HG02798 (cell line): ENCODE measurements at regions not wholly inside any gene's neighbourhood (a gene's known extent, or its start where the extent isn't known, plus 50 kb on each side); places are given as distances from the start of the nearest gene placed in this dataset.
A peak's percentile ranks its signal among the peaks of the same experiment; 100 is the strongest.
"Not testable (repeated sequence)": the region's sequence is repeated elsewhere in the genome, so short reads cannot be mapped to it uniquely, and the experiment has no call there.

Experiments
- ATAC-seq: cut with Tn5 transposase; IDR thresholded peaks from one replicate; pipeline ENCODE4 v1.9.1; 2021; ENCODE audit warnings: mild to moderate bottlenecking; ENCODE audit not compliant: unreplicated experiment, poor library complexity

- ATAC-seq, result peak; percentile 65
Measured at GRCh38 chr5:124952566-124952965, 206.1 kb upstream of the ZNF608 start.

DNA sequence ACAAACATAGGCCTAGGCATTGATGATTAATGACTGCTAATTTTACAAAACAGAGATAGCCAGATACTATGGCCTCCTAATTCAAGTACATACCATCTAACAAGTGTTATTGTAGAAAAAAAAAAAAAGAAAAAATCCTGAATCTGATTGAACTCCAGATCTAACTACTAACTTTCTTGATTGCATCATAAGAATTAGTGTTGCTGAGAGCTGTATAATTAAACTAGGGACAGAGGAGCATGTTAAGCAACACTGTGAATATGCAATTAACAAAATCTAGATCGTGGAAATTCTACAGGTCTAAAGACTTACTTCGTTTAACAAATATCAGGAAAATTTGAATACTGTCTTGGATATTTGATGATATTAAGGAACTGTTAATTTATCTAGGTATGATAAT is 208.3 kb upstream of the ZNF608 start:
- no peak for ATAC-seq

GRCh38 chr5:124956471-124957029 is 210.1 kb upstream of the ZNF608 start:
- no peak for ATAC-seq

DNA sequence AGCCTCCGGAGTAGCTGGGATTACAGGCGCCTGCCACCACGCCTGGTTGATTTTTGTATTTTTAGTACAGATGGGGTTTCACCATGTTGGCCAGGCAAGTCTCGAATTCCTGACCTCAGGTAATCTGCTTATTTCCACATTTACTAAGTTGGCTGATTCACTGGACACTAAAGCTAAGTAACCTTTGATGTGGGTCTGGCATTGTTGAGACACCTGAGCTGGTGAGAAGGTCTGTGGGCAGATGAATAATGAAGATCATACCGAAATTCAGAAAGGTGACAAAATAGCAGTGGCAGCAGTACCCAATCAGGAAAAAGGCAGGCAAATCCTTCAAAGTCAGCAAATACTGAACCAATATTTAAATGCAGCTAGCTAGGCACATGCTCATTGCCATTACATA is 210.6 kb upstream of the ZNF608 start:
- no peak for ATAC-seq

GRCh38 chr5:124960266-124960665 is 213.8 kb upstream of the ZNF608 start:
- ATAC-seq, result no peak

DNA sequence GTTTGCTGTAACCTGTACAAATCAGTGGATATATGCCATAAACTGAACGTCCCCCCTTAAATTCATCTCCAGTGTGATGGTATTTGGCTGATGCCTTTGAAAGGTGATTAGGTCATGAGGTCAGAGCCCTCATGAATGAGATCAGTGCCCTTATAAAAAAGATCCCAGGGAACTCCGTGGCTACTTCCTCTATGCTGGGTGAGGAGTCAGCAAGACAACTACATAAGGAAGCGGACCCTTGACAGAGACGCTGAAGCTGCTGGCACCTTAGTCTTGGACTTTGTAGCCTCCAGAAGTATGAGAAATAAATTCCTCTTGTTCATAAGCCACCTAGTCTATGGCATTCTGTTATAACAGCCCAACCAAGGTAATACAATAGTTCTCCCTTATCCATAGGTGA is 215.1 kb upstream of the ZNF608 start:
- no peak for ATAC-seq

- ATAC-seq, result no peak
Measured at GRCh38 chr5:124962111-124962510, 215.7 kb upstream of the ZNF608 start.

DNA sequence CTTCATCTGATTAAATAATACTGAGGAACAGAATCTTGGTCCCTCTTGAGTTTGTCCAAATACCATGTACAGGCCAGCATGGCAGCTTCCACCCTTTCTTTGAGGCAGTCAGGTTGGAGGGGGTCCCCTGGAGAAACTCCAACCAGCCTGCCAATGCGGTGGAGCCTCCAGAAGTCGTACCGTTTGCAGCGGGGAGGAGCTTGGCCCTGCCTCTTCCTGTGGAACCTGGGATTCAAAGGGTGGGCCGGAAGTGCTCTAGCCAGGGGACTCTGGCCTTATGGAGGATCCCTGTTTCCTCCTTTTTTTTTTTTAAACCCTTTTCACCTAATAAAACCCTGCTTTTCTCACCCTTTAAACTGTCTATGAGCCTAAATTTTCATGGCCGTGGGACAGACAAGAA is 216.3 kb upstream of the ZNF608 start:
- no peak for ATAC-seq

GRCh38 chr5:124963236-124963919 is 216.9 kb upstream of the ZNF608 start:
- ATAC-seq, result no peak

GRCh38 chr5:124966741-124967140 is 220.3 kb upstream of the ZNF608 start:
- not testable (repeated sequence) for ATAC-seq

DNA sequence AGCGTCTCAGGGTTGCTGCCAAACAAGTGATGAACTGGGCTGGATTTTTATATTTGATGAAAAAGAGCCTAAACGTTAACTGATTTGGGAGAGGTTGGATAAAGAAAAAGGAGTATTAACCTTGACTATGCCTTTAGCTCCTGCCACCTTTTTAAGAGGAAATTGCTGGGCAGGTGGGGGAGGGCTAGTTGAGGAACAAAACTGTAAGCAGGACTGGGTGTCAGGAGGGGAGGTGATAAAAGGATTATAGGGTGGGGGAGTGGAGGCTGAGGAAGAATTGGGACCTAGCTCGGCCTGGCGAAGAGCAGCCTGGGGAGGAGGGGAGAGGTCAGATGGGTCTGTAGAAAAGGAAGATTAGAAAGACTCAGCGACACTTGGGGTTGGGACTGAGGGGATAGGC is 223.9 kb upstream of the ZNF608 start:
- not testable (repeated sequence) for ATAC-seq

GRCh38 chr5:124972703-124973102 is 226.3 kb upstream of the ZNF608 start:
- ATAC-seq, result no peak

GRCh38 chr5:124973661-124974060 is 227.2 kb upstream of the ZNF608 start:
- no peak for ATAC-seq

DNA sequence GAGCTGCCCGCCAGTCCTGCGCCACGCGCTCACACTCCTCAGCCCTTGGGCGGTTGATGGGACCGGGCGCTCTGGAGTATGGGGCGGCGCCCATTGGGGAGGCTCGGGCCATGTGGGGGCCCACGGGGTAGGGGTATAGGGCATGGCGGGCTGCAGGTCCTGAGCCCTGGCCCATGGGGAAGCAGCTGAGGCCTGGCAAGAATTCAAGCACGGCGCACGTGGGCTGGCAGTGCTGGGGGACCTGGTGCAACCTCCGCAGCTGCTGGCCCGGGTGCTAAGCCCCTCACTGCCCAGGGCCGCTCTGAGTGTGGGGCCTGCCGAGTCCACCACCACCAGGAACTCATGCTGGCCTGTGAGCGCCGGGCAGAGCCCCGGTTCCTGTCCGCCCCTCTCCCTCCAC is 229.6 kb upstream of the ZNF608 start:
- ATAC-seq, result no peak

- ATAC-seq, result no peak
Measured at GRCh38 chr5:124979251-124979650, 232.8 kb upstream of the ZNF608 start.

DNA sequence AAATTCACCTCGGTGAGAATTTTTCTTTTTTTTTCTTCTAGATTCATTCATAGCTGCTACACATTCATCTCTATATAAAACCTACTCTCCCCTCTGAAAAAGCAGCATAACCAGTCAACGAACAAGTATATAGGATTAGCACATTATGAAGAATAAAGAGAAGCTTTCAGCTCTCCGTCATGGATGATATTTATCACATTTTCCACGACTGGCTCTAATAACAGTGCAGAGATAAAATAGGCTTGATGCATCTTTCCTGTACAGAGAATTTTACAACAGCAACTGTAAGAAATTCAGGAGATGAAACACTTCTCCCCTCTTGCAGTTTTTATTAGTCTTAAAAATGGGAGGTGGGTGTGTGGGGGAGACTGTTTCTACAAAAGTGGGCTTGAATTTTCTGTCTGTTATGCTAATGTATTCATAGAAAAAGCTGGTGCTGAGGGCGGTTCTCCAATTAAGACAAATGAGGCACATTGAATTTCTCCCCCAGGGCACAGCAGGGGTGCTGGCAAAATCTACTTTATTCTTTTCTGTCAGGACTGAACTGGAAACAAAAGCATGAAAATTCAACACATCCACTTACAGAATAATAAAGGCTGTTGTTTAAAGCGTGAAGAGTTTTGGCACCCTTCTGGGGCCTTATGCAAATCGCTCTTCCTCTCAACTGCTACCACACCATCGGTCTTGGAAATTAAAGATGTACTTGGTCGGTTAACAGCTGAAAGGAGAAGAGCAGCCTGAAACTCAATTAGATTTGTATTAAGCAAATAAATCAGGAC is 233.9 kb upstream of the ZNF608 start:
- ATAC-seq, result peak; percentile 94

GRCh38 chr5:124981901-124982300 is 235.5 kb upstream of the ZNF608 start:
- ATAC-seq, result no peak

GRCh38 chr5:124986170-124986569 is 239.7 kb upstream of the ZNF608 start:
- ATAC-seq, result no peak

- ATAC-seq, result no peak
Measured at GRCh38 chr5:124986667-124987066, 240.2 kb upstream of the ZNF608 start.

GRCh38 chr5:124987786-124988185 is 241.3 kb upstream of the ZNF608 start:
- ATAC-seq, result not testable (repeated sequence)

GRCh38 chr5:124990723-124991122 is 244.3 kb upstream of the ZNF608 start:
- ATAC-seq, result no peak

DNA sequence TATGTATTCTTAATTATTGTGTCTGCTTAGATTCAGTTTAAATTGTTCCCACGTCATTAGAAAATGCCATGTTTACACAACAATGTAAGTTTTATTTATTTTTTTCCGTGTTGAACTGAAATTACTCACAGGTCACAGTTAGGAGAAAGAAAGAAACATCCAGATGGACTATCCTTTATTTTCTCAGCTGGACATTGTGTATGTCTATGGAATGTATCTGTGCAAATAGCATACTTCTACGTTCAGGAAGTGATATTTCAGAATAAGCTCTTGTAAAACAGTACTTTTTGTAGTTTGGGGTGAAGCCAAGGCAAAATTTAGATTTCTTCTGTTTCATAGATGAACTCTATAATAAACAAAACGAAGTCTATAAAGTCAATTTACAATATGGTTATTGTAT is 249.0 kb upstream of the ZNF608 start:
- ATAC-seq, result no peak
